ENCODE measurements at regions not wholly inside any gene's neighbourhood (a gene's known extent, or its start where the extent isn't known, plus 50 kb on each side); places are given as distances from the start of the nearest gene placed in this dataset.
"Not testable (repeated sequence)": the region's sequence is repeated elsewhere in the genome, so short reads cannot be mapped to it uniquely, and the experiment has no call there.

DNA sequence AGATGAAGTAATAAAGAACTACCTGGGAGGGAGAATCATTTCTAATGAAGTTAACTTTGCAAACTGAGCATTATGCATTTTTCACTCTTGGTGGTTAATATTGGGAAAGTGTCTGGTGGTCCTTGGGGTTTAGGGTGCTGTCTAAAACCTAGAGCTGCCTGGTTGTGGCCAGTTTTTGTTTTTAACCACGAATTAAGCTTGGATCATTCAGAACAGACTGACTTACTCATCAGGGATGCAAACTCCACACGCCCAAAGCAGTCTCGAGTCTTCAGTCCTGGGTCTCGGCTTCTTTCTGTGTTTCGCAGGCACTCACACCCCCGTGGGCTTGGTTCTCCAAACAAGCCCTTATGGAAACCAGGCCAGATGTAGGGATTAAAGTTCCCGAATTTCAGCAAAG is 113.8 kb upstream of the PLGLB2 start:
- not testable (repeated sequence) for H3K4me3 ChIP-seq (ENCODE audit: low read length)

DNA sequence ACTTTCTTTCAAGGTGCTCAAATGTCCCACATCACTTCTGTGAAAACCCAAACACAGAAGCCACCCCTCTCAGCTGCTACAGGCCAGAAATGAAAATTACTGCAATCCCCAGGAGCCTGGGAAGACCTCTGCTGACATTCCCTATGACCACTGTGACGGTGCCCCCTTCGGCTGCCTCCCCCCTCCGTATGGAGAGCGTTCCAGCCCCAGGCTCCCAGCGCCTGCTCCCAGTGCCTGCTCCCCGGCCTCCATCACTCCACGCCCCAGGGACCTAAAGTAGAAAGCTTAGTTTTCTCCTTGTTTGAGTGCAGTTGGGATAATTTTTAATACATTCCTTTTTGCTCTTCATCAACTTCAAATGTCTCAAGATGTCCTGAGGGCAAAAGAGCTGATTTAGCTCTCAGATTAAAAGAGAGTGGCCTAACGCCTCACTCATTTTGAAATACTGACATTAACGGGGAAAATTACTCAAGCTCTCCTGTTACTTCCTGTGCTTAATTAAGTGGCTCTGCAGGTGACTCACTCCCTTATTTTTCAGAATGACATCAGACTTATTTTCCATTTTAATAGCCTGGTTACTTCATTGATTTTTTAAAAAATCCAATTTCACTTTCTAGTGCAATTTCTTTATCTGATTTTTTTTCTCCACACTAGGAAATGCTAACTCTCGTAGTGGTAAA is 112.8 kb upstream of the PLGLB2 start:
- not testable (repeated sequence) for H3K4me3 ChIP-seq (ENCODE audit: low read length)

DNA sequence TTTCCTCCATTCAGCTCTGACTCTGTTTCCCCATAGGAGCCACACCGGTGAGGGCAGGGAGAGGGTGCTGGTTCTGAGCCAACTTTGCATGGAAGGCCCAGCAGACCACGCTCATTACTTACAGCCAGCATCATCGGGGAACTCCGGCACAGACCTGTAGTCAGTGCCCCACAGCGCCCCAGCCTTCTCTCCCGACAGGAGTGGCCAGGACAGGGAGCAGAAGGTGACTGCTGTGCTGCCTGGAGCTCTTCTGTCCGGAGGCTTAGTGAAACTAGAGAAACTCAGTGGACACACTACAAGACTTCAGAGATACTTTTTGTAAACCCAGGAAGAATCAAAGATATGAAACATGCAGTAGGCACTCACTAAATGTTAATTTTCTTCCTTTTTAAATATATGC is 111.6 kb upstream of the PLGLB2 start:
- H3K4me3 ChIP-seq (ENCODE audit: low read length): not testable (repeated sequence)

- not testable (repeated sequence) for H3K4me3 ChIP-seq (ENCODE audit: low read length)
Observed at GRCh38 chr2:87636735-87637134, 111.2 kb upstream of the PLGLB2 start.

DNA sequence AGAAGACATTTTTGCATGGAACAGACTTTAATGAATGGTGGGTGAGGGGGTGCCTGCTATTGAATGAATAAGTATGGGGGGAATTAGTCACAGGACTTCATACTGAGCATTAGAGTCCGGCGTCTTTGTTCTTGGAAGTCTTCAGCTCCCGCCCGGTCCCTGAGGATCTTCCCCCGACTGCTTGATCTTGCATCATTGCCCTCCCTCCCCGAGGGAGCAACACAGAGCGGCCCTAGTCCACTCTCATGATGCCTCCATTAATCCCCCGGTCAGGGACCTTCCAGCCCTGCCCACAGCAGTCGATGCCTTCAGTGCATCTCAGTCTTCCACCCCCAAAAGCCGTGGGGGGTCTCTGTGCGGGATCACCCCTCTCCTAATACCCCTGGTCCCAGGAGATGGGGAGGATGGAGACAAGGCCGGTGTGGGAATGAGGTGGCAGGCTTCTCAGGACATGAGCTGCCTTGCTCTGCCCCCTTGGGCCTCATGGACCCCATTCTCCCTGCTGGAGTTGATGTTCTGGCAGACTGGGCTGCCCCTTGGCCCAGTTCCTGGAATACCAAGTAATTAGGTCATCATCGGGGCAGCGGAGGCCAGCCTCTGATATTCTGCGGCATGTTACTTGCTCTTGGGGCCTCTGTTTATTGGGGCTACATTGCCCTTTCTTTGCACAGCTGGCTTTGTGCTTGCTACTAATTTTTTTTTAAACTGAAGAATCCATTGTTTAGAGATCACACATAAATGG is 110.5 kb upstream of the PLGLB2 start:
- not testable (repeated sequence) for H3K4me3 ChIP-seq (ENCODE audit: low read length)

DNA sequence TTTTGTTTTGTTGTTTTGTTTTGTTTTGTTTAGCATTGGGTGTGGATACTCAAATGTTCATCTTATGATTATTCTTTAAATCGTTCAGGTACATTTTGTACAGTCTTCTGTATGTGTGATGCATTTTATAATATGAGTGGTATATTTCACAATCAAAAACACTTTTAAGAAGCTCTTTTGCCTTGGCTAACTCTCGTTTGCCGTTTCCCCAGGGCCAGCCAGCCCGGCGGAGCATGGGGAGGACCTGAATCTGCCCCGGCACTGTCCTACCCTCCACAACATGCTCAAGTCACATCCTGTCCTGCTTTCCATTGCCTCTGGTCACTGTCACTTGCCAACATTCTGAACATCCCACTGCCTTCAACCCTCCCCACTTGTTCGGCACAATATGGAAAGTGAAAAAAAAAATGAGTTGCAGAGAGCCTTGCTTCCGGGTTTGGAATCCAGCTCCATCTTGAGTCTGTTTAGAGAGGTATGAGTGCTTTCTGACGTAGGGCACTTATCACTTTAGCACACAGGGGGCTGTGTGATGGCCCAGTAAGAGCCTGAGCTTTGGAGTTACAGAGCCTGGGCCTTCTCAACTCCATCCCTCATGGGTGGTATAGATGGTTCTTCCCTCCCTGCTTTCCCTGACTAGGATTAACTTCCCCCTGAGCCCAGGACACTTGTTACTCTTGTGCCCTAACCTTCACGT is 109.6 kb upstream of the PLGLB2 start:
- not testable (repeated sequence) for H3K4me3 ChIP-seq (ENCODE audit: low read length)

- H3K4me3 ChIP-seq (ENCODE audit: low read length): not testable (repeated sequence)
Observed at GRCh38 chr2:87638872-87639271, 109.0 kb upstream of the PLGLB2 start.

DNA sequence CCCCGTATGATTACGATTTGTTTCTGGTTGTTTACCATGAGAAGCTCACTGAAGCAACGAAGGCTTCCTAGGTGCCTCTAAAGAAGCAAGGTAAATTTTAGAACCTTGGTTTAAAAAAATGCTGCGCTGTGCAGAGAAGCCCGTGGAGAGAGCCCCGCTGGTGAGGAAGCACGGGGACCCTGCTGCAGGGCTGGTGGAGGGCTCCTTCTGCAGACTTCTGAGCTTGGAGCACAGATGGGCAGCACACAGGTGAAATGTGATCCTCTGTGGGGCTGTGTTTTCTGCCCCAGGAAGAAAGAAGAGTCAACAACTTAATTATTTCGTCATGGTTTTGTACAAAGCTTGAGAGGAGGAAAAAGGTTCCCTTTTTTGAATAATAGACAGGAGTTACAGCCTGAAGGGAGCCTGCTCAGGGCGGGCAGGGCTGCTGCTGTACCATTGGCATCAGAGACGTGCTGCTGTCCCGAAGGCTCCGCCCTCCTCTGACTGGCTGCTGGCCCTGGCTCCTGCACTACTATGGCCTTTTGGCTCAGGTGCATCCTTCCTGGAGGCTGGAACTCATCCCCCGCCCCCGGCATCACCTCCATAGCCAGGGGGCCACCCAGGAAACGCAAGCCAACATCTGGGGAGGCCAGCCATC is 108.0 kb upstream of the PLGLB2 start:
- H3K4me3 ChIP-seq (ENCODE audit: low read length): not testable (repeated sequence)

GRCh38 chr2:87640961-87641563 is 106.8 kb upstream of the PLGLB2 start:
- not testable (repeated sequence) for H3K4me3 ChIP-seq (ENCODE audit: low read length)

GRCh38 chr2:87643165-87643564 is 104.7 kb upstream of the PLGLB2 start:
- not testable (repeated sequence) for H3K4me3 ChIP-seq (ENCODE audit: low read length)

- not testable (repeated sequence) for H3K4me3 ChIP-seq (ENCODE audit: low read length)
Observed at GRCh38 chr2:87647737-87648498, 100.0 kb upstream of the PLGLB2 start.

GRCh38 chr2:87648815-87649214 is 99.1 kb upstream of the PLGLB2 start:
- H3K4me3 ChIP-seq (ENCODE audit: low read length): not testable (repeated sequence)

DNA sequence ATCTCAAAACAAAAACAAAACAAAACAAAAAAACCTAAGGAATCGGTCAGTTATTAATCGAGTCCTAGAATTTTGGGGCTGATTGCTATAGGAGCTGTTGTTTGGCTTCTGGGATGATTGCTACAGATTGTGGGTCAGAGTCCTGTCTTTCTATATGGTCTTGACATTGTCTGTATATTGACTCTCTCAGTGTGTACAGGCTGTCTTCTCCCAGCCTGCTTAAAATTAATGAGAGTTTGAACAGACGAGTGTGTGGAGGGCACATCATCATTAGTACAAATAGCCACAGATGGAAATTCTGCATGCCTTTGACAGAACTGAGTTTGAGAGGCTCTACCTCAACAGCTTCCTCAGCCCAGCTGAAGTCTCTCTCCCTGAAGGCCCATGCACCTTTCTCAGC is 98.0 kb upstream of the PLGLB2 start:
- H3K4me3 ChIP-seq (ENCODE audit: low read length): not testable (repeated sequence)

DNA sequence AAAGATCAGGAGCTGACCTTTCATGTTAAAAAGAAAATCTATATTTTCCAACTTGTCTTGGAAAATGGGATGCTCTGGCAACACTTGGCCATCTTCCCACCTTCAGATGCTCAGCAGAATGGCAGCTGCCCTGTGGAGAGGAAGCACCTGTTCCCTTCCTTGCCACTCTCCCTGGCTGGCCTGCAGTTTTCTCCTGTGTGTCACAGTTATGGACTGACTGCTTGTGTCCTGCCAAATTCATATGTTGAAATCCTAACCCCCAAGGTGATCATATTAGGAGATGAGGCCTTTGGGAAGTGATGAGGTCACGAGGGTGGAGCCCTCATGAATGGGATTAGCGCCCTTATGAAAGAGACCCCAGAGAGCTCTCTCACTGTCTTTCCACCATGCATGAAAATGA is 97.0 kb upstream of the PLGLB2 start:
- H3K4me3 ChIP-seq (ENCODE audit: low read length): not testable (repeated sequence)

DNA sequence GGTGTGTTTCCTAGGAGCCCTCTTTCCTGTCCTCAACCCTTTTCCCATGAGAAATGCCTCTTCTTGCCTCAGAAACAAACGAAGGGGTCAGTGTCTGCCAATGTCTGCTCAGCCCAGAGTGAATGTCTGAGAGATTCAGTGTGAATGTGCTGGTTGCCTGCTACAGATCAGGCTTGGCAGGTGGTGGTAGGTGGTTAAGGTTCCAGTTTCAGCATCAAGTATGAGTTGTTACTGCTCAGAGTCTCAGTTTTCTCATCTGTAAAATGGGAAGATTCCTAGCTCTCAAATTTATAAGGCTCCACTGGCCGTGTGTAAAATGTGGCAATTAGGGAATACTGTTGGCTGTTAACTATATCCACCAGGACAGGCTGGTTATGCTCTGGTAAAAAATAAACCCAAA is 96.3 kb upstream of the PLGLB2 start:
- H3K4me3 ChIP-seq (ENCODE audit: low read length): not testable (repeated sequence)

- not testable (repeated sequence) for H3K4me3 ChIP-seq (ENCODE audit: low read length)
Observed at GRCh38 chr2:87653373-87653772, 94.5 kb upstream of the PLGLB2 start.

- H3K4me3 ChIP-seq (ENCODE audit: low read length): not testable (repeated sequence)
Observed at GRCh38 chr2:87654136-87654814, 93.6 kb upstream of the PLGLB2 start.

- H3K4me3 ChIP-seq (ENCODE audit: low read length): not testable (repeated sequence)
Observed at GRCh38 chr2:87657915-87658314, 90.0 kb upstream of the PLGLB2 start.

GRCh38 chr2:87658357-87658756 is 89.5 kb upstream of the PLGLB2 start:
- not testable (repeated sequence) for H3K4me3 ChIP-seq (ENCODE audit: low read length)

DNA sequence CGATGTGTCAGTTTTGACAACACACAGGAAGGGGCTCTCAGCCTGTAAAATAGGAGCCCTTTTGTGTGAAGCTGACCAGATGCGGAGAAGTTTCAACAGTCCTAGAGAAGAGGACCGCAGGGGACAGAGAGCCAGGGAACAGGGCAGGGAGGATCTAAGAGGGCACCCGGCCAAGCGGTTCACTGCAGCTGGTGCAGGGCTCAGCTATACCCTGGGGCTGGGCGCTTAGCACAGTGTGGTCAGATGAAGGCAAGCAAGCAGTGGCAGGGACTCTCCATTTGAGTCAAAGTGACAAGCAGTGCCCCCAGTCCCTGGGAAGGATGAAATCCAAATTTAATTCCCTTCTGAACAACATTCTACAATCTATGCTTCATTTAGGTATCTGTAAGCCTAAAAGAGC is 88.9 kb upstream of the PLGLB2 start:
- not testable (repeated sequence) for H3K4me3 ChIP-seq (ENCODE audit: low read length)

Data from GM08714 (cell line).